GM18508 (cell line): ENCODE measurements at regions not wholly inside any gene's neighbourhood (a gene's known extent, or its start where the extent isn't known, plus 50 kb on each side); places are given as distances from the start of the nearest gene placed in this dataset.

Source experiments
- ATAC-seq: cut with Tn5 transposase; IDR thresholded peaks from one replicate; pipeline ENCODE4 v1.9.1; 2021; ENCODE audit warnings: moderate number of reproducible peaks; ENCODE audit not compliant: insufficient read depth, unreplicated experiment

DNA sequence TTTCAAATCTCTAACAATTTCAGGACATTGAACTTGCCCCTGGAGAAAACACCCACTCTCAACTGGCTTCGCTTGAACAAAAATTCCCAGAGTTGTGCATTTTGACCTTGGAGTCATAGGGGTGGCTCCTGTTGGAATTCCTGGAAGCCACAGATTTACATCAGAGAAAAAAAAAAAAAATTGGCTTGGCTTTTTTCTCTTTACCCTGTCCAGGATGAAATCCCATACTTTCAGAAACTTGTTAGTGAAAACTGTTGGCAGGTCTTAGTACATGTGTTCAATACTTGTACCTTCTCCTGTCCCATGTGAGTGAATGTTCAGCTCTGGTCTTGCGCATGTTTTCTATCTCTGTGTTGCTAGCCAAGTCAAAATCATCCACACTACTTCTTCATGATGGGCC is 228.8 kb downstream of the TGFB2 start:
- no peak for ATAC-seq

- no peak for ATAC-seq
These were observed 229.9 kb downstream of the TGFB2 start for GRCh38 chr1:218575079-218575478.

- no peak for ATAC-seq
These were observed 230.7 kb downstream of the TGFB2 start for GRCh38 chr1:218575856-218576255.

GRCh38 chr1:218582646-218583045 is 237.5 kb downstream of the TGFB2 start:
- ATAC-seq: no peak

- ATAC-seq: no peak
These were observed 239.5 kb downstream of the TGFB2 start for GRCh38 chr1:218584418-218585155.

DNA sequence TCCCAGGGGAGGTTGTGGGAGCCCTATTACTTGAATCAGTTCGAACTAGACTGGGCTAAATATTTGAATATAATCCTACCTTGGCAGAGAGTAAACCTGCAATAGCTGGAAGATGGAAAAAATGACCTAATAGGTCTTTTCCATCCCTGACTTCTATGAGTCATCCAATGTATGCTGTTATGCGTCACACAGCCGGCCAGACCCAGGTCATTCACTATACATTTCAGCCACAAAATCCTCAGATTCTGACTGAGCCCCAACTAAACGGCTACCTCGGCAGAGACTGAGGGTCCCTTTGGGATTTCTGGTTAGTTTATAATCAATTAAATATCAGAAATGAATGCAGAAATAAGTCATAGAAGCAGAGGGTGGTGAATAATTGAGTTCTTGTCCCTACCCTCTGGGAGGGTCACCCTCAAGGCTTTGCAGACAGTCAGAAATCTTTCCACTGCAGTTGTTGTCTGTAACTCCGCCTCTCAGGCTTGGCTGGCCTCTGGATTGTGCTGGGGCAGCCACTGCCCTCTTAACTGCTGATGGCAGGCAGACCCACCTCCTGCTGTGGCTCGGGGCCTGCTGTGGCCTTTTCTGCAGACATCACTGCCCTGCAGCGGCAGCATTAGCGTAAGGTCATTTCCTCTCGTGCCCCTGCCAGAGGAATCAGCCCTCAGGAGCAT is 240.5 kb downstream of the TGFB2 start:
- ATAC-seq: no peak

GRCh38 chr1:218587900-218588299 is 242.8 kb downstream of the TGFB2 start:
- no peak for ATAC-seq

GRCh38 chr1:218588540-218589172 is 243.5 kb downstream of the TGFB2 start:
- ATAC-seq: no peak

DNA sequence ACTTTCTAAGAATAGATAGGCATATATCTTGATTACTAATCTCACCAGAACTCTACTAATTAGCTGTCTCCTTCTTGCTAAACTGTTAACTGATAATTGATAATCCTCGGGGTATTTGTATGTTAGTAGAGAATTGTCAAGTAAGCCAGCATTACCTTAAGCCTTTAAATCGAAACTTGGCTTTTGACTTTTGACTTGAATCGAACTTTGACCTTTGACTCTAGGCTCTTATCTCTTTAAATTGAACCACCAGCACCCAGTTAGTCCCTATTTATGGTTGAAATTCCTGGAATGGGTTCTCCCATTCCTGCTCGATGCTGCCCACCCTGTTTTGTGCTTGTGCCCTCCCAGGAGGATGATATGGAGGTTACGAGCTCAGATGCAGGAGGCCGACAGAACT is 244.4 kb downstream of the TGFB2 start:
- ATAC-seq: no peak

DNA sequence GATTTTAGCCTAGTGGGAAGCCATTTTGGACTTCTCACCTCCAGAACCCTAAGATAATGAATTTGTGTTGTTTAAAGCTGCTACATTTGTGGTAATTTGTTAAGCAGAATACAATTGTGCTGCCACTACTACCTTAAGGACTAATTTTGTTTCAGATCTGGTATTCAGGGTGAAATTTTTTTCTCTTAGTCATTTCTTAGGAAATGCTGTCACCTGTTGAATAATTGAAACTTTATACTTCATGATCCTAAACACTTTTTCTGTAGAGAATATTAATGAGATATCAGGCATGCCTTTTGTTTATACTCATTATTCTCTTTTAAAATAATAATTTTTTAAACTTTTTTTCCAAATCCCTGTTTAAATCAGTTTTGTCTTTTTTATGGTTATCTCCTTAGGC is 246.8 kb downstream of the TGFB2 start:
- no peak for ATAC-seq

- no peak for ATAC-seq
These were observed 247.6 kb downstream of the TGFB2 start for GRCh38 chr1:218592688-218593087.

- no peak for ATAC-seq
These were observed 255.8 kb downstream of the TGFB2 start for GRCh38 chr1:218600968-218601367.

- ATAC-seq: no peak
These were observed 259.1 kb downstream of the TGFB2 start for GRCh38 chr1:218604217-218604616.

DNA sequence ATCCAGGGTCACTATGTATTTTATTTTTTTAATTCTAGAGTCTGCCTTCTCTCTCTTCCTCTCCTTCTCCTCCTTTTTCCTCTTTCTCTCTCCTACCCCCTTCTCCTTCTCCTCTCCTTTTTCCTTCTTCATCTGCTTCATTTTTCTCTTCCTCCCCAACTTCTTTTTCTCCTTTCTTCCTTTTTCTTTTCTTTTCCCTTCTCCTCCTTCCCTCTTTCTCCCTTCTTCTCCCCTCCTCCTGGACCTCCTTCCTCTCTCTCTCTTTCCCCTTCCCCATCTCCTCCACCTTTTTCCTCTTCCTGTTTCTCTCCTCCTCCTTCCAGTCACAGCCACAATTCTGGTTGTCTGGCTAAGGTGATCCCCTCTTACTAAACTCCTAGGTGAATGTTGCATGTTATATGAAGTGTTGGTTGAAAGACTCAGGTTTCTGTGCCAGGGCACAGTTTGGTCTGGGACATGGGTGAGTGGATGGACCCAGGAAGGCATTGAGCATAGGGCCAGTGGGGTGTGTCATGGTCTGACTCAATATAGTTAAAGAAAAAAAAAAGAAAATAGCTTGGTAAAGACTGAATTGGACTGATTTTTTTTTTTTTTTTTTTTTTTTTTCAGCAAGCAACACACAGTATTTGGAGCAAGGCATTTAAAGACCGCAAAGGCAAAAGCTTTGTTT is 266.9 kb downstream of the TGFB2 start:
- ATAC-seq: no peak

DNA sequence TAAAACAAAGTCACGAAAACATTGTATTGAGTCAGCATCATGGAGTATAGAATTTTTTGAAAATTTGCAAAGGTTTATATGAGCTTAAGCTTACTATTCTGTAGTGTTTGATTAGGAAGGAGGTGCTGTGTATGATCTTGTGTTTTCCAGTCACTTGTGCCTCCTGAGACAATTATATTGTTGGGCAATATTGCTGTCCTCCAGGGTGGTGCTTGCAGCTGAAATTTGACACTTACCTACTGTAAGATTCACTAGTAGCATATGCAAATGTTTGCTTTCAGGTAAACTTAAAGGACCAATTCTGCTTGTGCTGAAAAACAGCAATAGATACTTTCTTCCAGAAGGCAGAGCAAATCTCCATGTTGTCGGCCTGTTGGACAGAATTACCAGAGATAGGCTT is 268.0 kb downstream of the TGFB2 start:
- no peak for ATAC-seq

DNA sequence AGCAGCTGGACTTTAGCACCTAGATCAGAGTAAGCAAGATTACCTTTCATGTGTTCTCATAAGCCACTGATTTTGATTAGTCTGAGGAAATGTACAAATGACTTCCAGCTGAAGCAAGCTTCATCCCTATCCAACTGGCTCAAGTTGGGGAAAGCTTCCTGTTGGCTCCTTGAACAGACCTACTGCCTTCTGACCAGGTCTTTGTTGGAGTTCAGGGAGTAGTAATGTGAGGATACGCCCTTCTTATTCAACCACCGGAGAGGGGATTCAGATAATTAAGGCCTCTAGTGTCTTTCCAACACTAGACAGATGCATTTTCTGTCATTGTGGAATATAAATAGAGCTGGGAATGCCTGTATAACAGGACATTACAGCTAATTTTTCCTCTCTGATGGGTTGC is 268.9 kb downstream of the TGFB2 start:
- no peak for ATAC-seq

GRCh38 chr1:218616681-218617080 is 271.5 kb downstream of the TGFB2 start:
- ATAC-seq: no peak

DNA sequence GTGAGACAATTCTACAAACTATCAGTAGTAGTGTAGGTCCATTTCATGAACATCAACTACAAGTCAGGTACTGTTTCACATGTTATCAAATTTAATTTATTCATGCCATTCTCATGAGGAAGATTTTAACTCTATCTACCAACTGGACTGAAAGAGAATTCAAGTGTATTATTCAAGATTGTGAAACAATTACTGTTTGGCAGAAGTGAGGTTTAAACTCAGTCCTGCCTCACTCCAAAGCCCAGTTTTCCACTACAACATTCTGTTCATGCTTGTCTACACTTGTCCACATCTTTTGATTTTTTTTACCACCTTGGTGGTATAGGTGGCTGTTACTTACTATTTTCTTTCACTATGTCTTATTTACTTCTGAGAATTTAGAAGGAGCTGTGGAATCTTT is 272.9 kb downstream of the TGFB2 start:
- no peak for ATAC-seq

DNA sequence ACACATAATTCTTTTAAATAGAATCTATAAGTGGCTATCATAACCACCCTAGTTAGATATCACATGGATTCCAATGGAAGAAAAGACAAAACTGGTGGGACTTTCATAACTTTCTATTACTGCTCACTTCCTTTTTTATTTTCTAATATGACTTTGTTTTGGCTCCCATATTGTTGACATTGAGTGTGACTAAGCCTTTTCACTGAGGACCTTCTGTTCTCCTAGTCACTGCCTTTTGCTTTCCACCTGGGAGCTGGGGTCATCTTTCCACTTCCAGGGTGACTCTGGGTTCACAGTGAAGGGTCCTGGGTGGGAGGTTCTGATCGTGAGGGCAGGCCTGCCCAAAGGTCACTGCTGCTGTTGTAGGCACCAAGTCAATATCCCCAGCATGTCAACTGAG is 275.8 kb downstream of the TGFB2 start:
- ATAC-seq: no peak

- ATAC-seq: no peak
These were observed 278.9 kb downstream of the TGFB2 start for GRCh38 chr1:218624052-218624451.

DNA sequence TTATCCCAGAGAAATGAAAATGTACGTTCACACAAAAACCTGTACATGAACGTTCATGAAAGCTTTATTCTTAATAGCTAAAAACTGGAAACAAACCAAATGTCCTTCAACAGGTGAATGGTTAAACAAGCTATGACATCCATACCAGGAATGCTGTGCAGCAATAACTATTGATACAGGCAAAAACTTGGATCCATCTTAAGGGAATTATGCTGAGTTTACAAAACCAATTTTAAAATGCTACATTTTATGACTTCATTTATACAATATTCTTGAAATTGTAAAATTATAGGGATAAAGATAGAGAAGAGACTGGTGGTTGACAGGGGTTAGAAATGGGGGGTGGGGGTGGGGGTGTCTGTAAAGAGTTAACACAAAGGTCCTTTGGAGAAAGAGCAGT is 280.3 kb downstream of the TGFB2 start:
- no peak for ATAC-seq
